Stimulated activated CD8-positive, alpha-beta memory T cell treated with anti-CD3 and anti-CD28 coated beads, Interleukin-7, amount 100 ng/mL, for 4 hours (primary cell): ENCODE measurements at regions not wholly inside any gene's neighbourhood (a gene's known extent, or its start where the extent isn't known, plus 50 kb on each side); places are given as distances from the start of the nearest gene placed in this dataset.
A peak's percentile ranks its signal among the peaks of the same experiment; 100 is the strongest.

Source experiments
- DNase-seq, 2 donors: peaks; one replicate each; pipeline ENCODE4 v3.0.0-alpha.2; 2020; ENCODE audit warnings: low read depth in 2 of 2

- DNase-seq: no peak
These were observed 211.2 kb upstream of the TLE3 start for GRCh38 chr15:70308735-70309434.

GRCh38 chr15:70308011-70308734, 210.5 kb upstream of the TLE3 start:
- DNase-seq: peak in 1 of 2 donors; percentile 35

- no peak for DNase-seq
These were observed 208.9 kb upstream of the TLE3 start for GRCh38 chr15:70306582-70306981.

GRCh38 chr15:70306081-70306480, 208.4 kb upstream of the TLE3 start:
- DNase-seq: no peak

- DNase-seq: no peak
These were observed 206.3 kb upstream of the TLE3 start for GRCh38 chr15:70303981-70304380.

GRCh38 chr15:70302360-70302759, 204.6 kb upstream of the TLE3 start:
- DNase-seq: no peak

- no peak for DNase-seq
These were observed 203.7 kb upstream of the TLE3 start for GRCh38 chr15:70301396-70301795.

GRCh38 chr15:70299931-70300869, 202.5 kb upstream of the TLE3 start:
- peak; percentile 55 to 80 for DNase-seq

GRCh38 chr15:70297465-70298058, 199.8 kb upstream of the TLE3 start:
- DNase-seq: no peak

GRCh38 chr15:70294731-70295305, 197.1 kb upstream of the TLE3 start:
- DNase-seq: no peak

- DNase-seq: no peak
These were observed 196.1 kb upstream of the TLE3 start for GRCh38 chr15:70293591-70294470.

- no peak for DNase-seq
These were observed 195.4 kb upstream of the TLE3 start for GRCh38 chr15:70293138-70293537.

GRCh38 chr15:70292076-70292760, 194.5 kb upstream of the TLE3 start:
- DNase-seq: no peak

- DNase-seq: no peak
These were observed 193.8 kb upstream of the TLE3 start for GRCh38 chr15:70291305-70292075.

- no peak for DNase-seq
These were observed 193.0 kb upstream of the TLE3 start for GRCh38 chr15:70290708-70291107.

GRCh38 chr15:70289191-70289955, 191.7 kb upstream of the TLE3 start:
- no peak for DNase-seq

- no peak for DNase-seq
These were observed 188.5 kb upstream of the TLE3 start for GRCh38 chr15:70286113-70286806.
